ENCODE measurements at regions not wholly inside any gene's neighbourhood (a gene's known extent, or its start where the extent isn't known, plus 50 kb on each side); places are given as distances from the start of the nearest gene placed in this dataset.
"Not testable (repeated sequence)": the region's sequence is repeated elsewhere in the genome, so short reads cannot be mapped to it uniquely, and the experiment has no call there.

DNA sequence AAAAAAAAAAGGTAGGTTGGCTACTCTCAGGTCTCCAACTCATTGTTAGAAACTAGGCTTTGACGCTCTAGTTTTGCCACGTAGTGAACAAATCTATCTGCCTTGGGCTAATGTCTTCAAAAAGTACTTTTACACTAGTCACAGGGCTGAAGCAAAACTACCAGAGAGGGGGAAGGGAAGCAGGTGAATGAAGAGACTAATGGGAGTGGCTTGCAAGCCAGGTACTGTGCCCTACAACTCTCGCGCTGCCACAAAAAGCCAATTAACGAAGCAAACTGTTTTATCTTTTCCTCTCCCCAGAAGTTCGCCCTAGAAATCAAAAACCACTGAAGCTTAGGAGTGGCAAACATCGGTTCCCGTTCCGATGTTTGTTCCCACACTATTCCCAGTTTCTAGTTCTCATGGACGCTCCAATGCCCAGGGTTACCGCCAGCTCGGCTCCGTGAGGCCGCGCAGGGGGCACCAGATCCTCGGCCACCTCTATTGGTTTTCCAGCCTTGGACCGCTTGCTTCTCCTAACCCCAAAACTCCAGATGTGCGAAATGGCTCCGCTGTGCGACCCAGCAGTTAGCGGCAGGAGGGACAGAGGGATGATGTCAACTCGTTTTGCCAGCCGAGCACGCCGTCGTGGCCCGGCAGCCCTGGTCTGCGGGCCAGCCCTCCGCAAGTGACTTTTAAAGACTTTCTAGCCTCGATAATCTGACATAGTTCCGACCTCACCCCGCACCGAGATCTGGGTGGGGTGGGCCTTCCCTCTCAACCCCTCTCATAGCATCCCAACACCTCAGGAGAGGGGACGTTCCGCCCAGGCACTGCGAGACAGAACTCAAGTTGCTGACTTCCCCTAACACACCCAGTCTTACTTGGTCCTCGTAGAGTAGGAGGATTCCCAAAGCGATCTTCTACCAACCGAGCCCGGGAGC is 242.1 kb downstream of the KDM5D start:
- Mint-ChIP-seq H3K27me3 (ENCODE audit: insufficient read depth) (peaks cover 3% of the 10 kb centered on the region), H3K4me3 (peak overlapping the region; percentile 90), H3K36me3 (ENCODE audit: low read depth) (no peaks in the 10 kb centered on the region), H3K9me3 (no peaks in the 10 kb centered on the region), H3K27ac (peak overlapping the region; percentile 90), H3K4me1 (ENCODE audit: low read depth) (peaks cover 45% of the 10 kb centered on the region)
- DNase-seq (ENCODE audit: low spot score), result no peak
- intact Hi-C loops (cut with micrococcal nuclease), result loop anchor here (1.0 to 5.0 kb wide), 3 partner anchors 64 to 245 kb away; no protein-coding TSS in a partner anchor

DNA sequence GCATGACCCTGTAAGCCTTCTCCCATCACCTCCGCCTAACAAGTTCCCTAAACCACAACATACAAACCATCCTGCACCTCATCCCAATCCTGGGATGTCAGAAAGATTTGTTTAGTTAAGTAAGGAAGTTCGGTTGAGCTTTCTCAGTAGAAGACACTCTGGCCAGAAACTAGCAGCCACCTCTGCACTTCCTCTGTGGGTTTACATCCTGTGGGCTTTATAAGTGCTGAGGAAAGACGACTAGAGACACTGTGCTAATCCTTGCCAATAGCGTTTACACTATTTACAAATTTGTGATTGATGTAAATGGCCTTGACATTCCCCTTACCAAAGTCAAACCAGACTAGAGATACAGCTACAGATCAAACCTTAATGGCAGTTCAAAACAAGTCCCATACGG is 246.0 kb downstream of the KDM5D start:
- H3K9me3 Mint-ChIP-seq, result no peaks in the 10 kb centered on the region
- peaks cover 57% of the 10 kb centered on the region for H3K4me1 Mint-ChIP-seq (ENCODE audit: low read depth)
- H3K27ac Mint-ChIP-seq, result peak overlapping the region; percentile 69
- DNase-seq (ENCODE audit: low spot score), result peak; percentile 6
- intact Hi-C loops (cut with micrococcal nuclease), result no loop called here
- H3K27me3 Mint-ChIP-seq (ENCODE audit: insufficient read depth), result no peaks in the 10 kb centered on the region
- peak overlapping the region; percentile 73 for H3K4me3 Mint-ChIP-seq
- peaks cover 5% of the 10 kb centered on the region for H3K36me3 Mint-ChIP-seq (ENCODE audit: low read depth)

DNA sequence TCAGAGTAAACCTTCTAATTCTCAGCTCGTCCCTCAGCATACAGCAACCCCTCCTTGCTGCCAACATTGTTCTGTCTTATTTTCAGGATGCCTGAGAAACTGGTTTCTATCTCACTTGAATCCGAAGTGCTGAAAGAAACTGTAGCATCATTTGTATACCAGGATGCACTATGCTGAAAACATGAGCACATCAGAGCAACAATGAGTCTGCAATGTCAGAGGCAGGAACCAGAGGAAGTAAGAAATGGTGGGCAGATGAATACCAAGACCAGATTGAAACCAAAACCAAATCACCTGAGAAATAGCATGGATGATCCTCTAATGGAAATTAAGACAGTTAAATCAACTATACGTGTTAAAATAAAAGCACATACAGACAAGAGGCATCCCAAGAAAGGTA is 257.0 kb downstream of the KDM5D start:
- intact Hi-C loops (cut with micrococcal nuclease), result no loop called here
- Mint-ChIP-seq H3K4me1 (ENCODE audit: low read depth) (peaks cover 8% of the 10 kb centered on the region), H3K36me3 (ENCODE audit: low read depth) (peaks cover 8% of the 10 kb centered on the region), H3K9me3 (peaks cover 9% of the 10 kb centered on the region), H3K4me3 (no peak overlapping the region), H3K27ac (peak overlapping the region; percentile 2), H3K27me3 (ENCODE audit: insufficient read depth) (no peaks in the 10 kb centered on the region)
- no peak for DNase-seq (ENCODE audit: low spot score)

DNA sequence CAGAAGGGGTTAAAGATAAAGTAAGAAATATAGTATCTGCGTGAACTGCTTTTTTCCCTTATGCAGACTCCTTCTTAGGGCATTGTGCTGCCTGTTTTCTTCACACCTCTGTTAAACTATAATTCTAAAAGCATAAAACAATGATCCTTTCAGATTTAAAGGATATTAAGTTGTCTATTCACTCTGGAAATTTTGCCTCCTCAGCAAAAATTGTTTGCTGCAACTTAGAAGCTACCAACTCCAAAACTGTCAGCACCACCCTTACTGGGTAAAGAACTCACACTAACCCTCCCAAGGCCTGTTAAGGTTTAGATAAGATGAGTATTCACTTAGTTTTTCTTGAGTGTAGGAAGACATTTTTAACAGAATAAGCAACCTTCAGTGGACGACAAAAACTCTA is 259.5 kb downstream of the KDM5D start:
- Mint-ChIP-seq H3K4me1 (ENCODE audit: low read depth) (peaks cover 8% of the 10 kb centered on the region), H3K27ac (no peak overlapping the region), H3K27me3 (ENCODE audit: insufficient read depth) (no peaks in the 10 kb centered on the region), H3K4me3 (no peak overlapping the region), H3K9me3 (peaks cover 5% of the 10 kb centered on the region), H3K36me3 (ENCODE audit: low read depth) (peaks cover 7% of the 10 kb centered on the region)
- intact Hi-C loops (cut with micrococcal nuclease), result no loop called here
- no peak for DNase-seq (ENCODE audit: low spot score)

DNA sequence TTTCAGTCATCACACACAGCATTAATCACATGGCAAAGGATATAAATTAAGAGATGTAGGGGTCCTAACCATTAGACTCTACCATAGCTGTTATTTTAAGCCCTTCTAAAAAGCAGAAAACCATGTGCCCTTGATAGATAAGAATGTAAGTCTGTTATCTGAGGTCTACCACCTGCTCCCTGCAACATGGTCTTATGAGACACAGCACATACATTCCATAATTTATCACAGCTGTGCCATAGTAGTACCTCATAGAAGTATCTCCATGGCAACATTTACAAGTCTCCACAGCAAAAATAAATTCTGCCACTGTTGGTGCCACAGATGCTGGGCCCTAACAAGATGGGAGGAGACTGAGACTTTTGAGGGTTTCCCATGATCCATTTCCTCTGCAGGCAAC is 265.4 kb downstream of the KDM5D start:
- H3K4me1 Mint-ChIP-seq (ENCODE audit: low read depth), result no peaks in the 10 kb centered on the region
- no peak overlapping the region for H3K4me3 Mint-ChIP-seq
- no peaks in the 10 kb centered on the region for H3K9me3 Mint-ChIP-seq
- peaks cover 24% of the 10 kb centered on the region for H3K36me3 Mint-ChIP-seq (ENCODE audit: low read depth)
- no peak overlapping the region for H3K27ac Mint-ChIP-seq
- no peak for DNase-seq (ENCODE audit: low spot score)
- intact Hi-C loops (cut with micrococcal nuclease), result no loop called here
- H3K27me3 Mint-ChIP-seq (ENCODE audit: insufficient read depth), result no peaks in the 10 kb centered on the region

DNA sequence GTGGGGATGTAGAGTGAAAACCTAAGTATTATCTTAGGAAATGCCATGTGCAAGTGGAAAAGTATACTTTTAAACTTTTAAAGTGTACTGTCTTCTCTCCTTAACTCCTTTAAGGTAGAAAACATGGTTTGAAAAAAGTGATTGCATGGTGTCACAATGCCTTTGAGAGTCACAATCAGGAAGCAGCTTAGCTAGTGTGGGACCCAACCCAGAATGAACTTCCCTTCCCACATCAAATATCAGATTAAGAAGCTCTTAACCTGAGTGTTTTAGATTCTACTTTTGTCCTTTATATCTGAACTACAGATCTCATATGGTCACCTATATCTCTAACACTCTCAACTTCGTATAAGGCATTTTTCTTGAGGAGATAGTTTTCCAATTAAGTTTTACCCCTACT is 266.6 kb downstream of the KDM5D start:
- Mint-ChIP-seq H3K4me1 (ENCODE audit: low read depth) (no peaks in the 10 kb centered on the region), H3K9me3 (no peaks in the 10 kb centered on the region), H3K27me3 (ENCODE audit: insufficient read depth) (no peaks in the 10 kb centered on the region), H3K4me3 (no peak overlapping the region), H3K36me3 (ENCODE audit: low read depth) (peaks cover 29% of the 10 kb centered on the region), H3K27ac (no peak overlapping the region)
- DNase-seq (ENCODE audit: low spot score), result no peak
- intact Hi-C loops (cut with micrococcal nuclease), result no loop called here

DNA sequence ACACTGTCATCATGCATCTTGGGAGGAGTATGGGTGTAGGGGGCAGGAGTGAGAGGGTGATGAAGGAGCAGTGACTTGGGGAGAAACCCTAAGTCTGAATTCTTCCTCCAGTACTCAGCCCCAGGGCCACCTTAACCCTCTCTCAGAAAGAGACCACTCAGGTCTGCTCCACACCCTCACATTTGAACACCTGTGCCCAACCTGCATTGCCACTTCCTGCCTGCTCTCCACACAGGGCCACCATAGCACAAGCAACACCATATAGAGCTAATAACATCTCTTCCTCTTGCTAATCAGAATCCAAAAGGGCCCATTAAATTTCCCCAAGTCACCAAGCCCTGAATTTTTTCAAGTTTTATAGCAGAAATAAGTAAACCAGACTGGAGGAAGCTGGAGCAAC is 278.7 kb downstream of the KDM5D start:
- H3K4me1 Mint-ChIP-seq (ENCODE audit: low read depth), result peaks cover 9% of the 10 kb centered on the region
- H3K9me3 Mint-ChIP-seq, result no peaks in the 10 kb centered on the region
- no peak for DNase-seq (ENCODE audit: low spot score)
- no peak overlapping the region for H3K4me3 Mint-ChIP-seq
- H3K27ac Mint-ChIP-seq, result no peak overlapping the region
- H3K27me3 Mint-ChIP-seq (ENCODE audit: insufficient read depth), result no peaks in the 10 kb centered on the region
- intact Hi-C loops (cut with micrococcal nuclease), result no loop called here
- H3K36me3 Mint-ChIP-seq (ENCODE audit: low read depth), result peaks cover 7% of the 10 kb centered on the region

DNA sequence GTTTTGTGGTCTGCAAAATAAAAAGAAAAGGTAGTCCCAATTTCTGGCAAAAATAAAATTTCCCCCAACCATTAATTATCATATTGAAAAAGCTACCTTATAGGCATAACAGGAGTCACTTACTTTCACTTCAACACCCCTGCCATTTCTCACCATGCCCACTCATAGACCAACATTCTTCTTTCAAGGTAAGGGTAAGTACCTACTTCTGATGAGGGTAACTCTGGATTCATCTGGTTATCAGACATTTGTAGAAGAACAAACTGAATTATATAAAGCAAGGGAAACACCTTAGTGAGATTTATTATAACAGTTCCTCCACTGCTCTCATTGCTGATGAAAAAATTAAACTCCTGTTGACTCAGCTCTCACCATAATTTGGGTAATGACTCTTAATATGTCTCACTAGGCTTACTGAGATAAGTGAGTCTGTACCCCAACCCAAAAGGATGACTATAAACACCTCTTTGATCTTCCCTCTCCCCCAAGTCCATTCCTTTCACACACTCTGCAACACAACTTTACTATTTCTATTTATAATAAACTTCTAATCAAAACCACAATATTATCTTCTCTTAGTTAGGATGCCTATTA is 287.6 kb downstream of the KDM5D start:
- no peak overlapping the region for H3K27ac Mint-ChIP-seq
- intact Hi-C loops (cut with micrococcal nuclease), result no loop called here
- DNase-seq (ENCODE audit: low spot score), result no peak
- H3K4me3 Mint-ChIP-seq, result no peak overlapping the region
- no peaks in the 10 kb centered on the region for H3K4me1 Mint-ChIP-seq (ENCODE audit: low read depth)
- peaks cover 5% of the 10 kb centered on the region for H3K9me3 Mint-ChIP-seq
- H3K27me3 Mint-ChIP-seq (ENCODE audit: insufficient read depth), result no peaks in the 10 kb centered on the region
- peaks cover 6% of the 10 kb centered on the region for H3K36me3 Mint-ChIP-seq (ENCODE audit: low read depth)

DNA sequence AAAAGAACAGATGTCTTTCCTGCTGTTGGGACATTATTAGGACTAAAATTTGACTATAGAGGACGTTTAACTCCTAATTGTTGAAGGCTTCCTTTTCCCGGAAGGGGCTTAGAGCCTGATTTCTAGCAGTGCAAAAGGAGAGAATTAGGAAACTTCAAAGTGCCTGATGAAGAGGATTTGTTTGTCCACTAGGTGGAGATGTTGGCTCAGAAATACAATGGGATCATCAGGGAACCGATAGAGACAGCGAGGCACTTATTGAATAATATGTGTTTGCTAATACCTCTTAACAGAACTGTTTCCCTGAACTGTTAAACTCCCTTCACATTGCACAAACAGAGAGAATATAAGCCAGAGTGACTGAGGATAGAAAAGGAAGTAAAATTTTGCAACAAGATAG is 311.5 kb downstream of the KDM5D start:
- no peak overlapping the region for H3K27ac Mint-ChIP-seq
- H3K4me1 Mint-ChIP-seq (ENCODE audit: low read depth), result peaks cover 8% of the 10 kb centered on the region
- peaks cover 6% of the 10 kb centered on the region for H3K27me3 Mint-ChIP-seq (ENCODE audit: insufficient read depth)
- no peak overlapping the region for H3K4me3 Mint-ChIP-seq
- peak; percentile 0 for DNase-seq (ENCODE audit: low spot score)
- H3K9me3 Mint-ChIP-seq, result no peaks in the 10 kb centered on the region
- intact Hi-C loops (cut with micrococcal nuclease), result loop anchor here (1.0 to 10.0 kb wide), 4 partner anchors 70 to 1307 kb away; partner anchors contain the start of gene KDM5D
- no peaks in the 10 kb centered on the region for H3K36me3 Mint-ChIP-seq (ENCODE audit: low read depth)

DNA sequence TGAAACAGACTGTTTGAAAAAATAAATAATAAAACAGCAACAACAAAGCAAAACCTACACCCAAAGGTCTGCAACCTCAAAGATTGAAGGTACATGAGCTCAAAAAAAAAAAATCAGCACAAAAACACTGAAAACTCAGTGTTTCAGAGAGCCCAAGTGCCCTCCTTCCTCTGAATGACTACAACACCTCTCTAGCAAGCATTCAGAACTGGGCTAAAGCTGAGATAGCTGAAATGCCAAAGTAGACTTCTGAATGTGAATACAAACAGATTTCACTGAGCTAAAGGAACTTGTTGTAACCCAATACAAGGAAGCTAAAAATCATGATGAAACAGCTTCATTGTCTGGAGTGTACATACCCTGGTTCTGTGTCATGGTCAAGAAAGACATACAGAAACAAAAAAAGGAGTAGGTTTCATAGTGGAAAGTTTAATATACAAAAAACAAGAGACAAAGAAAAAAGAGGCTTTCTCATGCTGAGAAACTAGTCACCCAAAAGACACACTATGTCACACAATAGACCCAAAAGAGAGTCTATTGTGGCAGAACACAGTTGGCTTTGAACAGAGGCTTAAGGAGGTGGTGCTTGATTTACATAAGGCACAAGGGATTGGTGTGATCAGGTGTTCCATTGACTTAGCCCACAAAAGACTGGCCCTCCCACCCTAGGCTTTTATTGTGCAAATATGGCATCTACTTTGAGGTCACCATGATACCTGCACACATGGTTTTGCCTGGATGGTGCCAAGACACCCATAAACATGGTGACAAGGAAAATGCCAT is 316.6 kb downstream of the KDM5D start:
- DNase-seq (ENCODE audit: low spot score), result no peak
- peaks cover 8% of the 10 kb centered on the region for H3K27me3 Mint-ChIP-seq (ENCODE audit: insufficient read depth)
- no peaks in the 10 kb centered on the region for H3K9me3 Mint-ChIP-seq
- peaks cover under 1% of the 10 kb centered on the region for H3K4me1 Mint-ChIP-seq (ENCODE audit: low read depth)
- no peak overlapping the region for H3K27ac Mint-ChIP-seq
- intact Hi-C loops (cut with micrococcal nuclease), result no loop called here
- H3K4me3 Mint-ChIP-seq, result no peak overlapping the region
- H3K36me3 Mint-ChIP-seq (ENCODE audit: low read depth), result no peaks in the 10 kb centered on the region

DNA sequence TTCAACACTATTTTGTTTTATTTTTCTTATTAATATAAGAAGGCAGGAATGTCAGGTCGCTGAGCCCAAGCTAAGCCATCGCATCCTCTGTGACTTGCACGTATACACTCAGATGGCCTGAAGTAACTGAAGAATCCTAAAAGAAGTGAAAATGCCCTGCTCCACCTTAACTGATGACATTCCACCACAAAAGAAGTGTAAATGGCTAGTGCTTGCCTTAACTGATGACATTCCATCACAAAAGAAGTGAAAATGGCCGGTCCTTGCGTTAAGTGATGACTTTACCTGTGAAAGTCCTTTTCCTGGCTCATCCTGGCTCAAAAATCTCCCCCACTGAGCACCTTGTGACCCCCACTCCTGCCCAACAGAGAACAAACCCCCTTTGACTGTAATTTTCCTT is 317.3 kb downstream of the KDM5D start:
- DNase-seq (ENCODE audit: low spot score); H3K9me3 Mint-ChIP-seq; H3K36me3 Mint-ChIP-seq (ENCODE audit: low read depth); intact Hi-C loops (cut with micrococcal nuclease); H3K27ac Mint-ChIP-seq; H3K27me3 Mint-ChIP-seq (ENCODE audit: insufficient read depth); H3K4me3 Mint-ChIP-seq; H3K4me1 Mint-ChIP-seq (ENCODE audit: low read depth): not testable (repeated sequence)

DNA sequence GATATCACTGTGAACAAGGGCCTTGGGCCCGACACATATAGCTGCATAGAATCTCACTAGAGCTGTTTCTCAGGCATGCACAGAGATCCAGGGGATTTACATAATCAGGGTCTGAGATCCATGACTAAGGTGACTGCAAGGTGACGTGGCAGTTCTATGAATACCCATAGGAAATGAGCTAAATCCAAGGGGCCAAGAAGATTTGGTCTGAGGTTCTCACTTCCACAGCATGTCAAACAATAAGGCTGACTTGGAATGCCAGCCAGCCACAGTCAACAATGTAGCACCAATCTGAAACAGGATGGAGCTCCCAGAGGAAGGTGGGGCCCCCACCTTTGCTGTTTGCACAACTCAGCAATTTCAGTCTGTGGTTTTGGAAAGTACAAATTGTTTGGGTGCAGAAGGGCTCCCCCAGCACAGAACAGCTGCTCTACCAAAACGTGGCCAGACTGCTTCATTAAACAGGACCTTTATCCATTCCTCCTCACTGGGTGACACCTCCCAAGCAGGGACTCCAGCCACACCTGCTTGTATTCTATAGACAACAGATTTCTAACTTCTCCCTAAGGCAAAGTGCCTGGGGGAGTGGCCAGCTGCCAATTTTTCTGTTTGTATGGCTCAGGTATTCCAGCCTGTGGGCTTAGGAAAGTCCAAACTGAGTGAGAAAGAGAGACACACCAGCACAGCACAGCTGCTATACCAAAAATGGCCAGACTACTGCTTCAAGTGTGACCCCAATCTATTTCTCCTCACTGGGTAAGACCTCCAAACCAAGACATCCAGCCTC is 333.4 kb downstream of the KDM5D start:
- H3K27ac Mint-ChIP-seq, result no peak overlapping the region
- no peak overlapping the region for H3K4me3 Mint-ChIP-seq
- H3K27me3 Mint-ChIP-seq (ENCODE audit: insufficient read depth), result no peaks in the 10 kb centered on the region
- no peaks in the 10 kb centered on the region for H3K4me1 Mint-ChIP-seq (ENCODE audit: low read depth)
- DNase-seq (ENCODE audit: low spot score), result no peak
- H3K9me3 Mint-ChIP-seq, result no peaks in the 10 kb centered on the region
- intact Hi-C loops (cut with micrococcal nuclease), result no loop called here
- no peaks in the 10 kb centered on the region for H3K36me3 Mint-ChIP-seq (ENCODE audit: low read depth)

All from activated T-helper 1 cell treated with anti-CD3 and anti-CD28 coated beads, Interleukin-12 subunit alpha, Interleukin-12 subunit beta, Interleukin-2, Interleukin-4 antibody, amounts not matched to agents 30 ng/mL and 10 ng/mL and 1 ng/mL, durations not matched to agents 14 hours and 24 hours and 36 hours (primary cell).